HepG2 (cell line): ENCODE measurements at regions not wholly inside any gene's neighbourhood (a gene's known extent, or its start where the extent isn't known, plus 50 kb on each side); places are given as distances from the start of the nearest gene placed in this dataset.

Experiments
- ATAC-seq: fragments of 200-7000 bp; cut with Tn5 transposase; 3 replicates; pipeline ENCODE4 v1.9.1; 2020; ENCODE audit warnings: mild to moderate bottlenecking, moderate library complexity
- BruUV-seq: library from RNA; stranded (reverse); fragments of 400-500 nt; replicated peaks from 2 replicates; lab custom pipeline; 2021; lab: Mats Ljungman, UMichigan
- CTCF ChIA-PET: fragments of 300-600 bp; formaldehyde crosslinking; extraction: SDS; loops from one replicate; lab custom pipeline; 2021; ENCODE audit warnings: low total read pairs, inconsistent platforms, low intra/inter-chr PET ratio; lab: Yijun Ruan, JAX
- POLR2A ChIA-PET: fragments of 350-600 bp; sonication (Branson Sonifier 250); formaldehyde crosslinking; loops from one replicate; lab custom pipeline; 2020; ENCODE audit warnings: antibody characterized with exemption, inconsistent platforms; lab: Yijun Ruan, JAX
- DNase-seq: peaks from one replicate; pipeline ENCODE4 v3.0.0-alpha.2; 2015; ENCODE audit warnings: low spot score
- FAIRE-seq: peaks from 3 replicates; lab custom pipeline; 2011; peaks lifted over from hg19 to GRCh38; lab: Jason Lieb, UNC
- H2AFZ ChIP-seq: one replicate; pipeline ENCODE4 v1.6.1; 2011; ENCODE audit warnings: low read length, inconsistent platforms
- H3K27ac ChIP-seq: fragments of 300-600 bp; 3 replicates; pipeline ENCODE4 v1.8.0; 2011; ENCODE audit warnings: mixed run types, mild to moderate bottlenecking, mixed read lengths, low read length, inconsistent platforms; ENCODE audit not compliant: insufficient read depth; ENCODE audit errors: extremely low read length
- H3K27me3 ChIP-seq, 2 experiments: fragments of 200-600 bp in 1 of 2; 2 replicates in 1 of 2; 3 replicates in 1 of 2; pipeline versions ENCODE4 v1.6.0 to v1.8.0; 2011; ENCODE audit warnings: low read length in 2 of 2, mild to moderate bottlenecking in 2 of 2, moderate library complexity in 2 of 2, inconsistent platforms in 1 of 2; ENCODE audit not compliant: insufficient read depth in 2 of 2, control insufficient read depth in 1 of 2
- H3K36me3 ChIP-seq, 2 experiments: fragments of 200-600 bp in 1 of 2; replicated peaks in 1 of 2; 2 replicates in 1 of 2; 3 replicates in 1 of 2; pipeline versions ENCODE4 v1.5.1 to v1.8.0; 2011; ENCODE audit warnings: low read length in 2 of 2, inconsistent platforms in 1 of 2; ENCODE audit not compliant: insufficient read depth in 2 of 2, control insufficient read depth in 1 of 2
- H3K4me1 ChIP-seq: 2 replicates; pipeline ENCODE4 v1.5.1; 2012; ENCODE audit warnings: low read length, inconsistent platforms; ENCODE audit not compliant: insufficient read depth
- H3K4me2 ChIP-seq: 2 replicates; pipeline ENCODE4 v1.6.0; 2011; ENCODE audit warnings: low read depth, low read length, inconsistent platforms
- H3K4me3 ChIP-seq, 3 experiments: fragments of 200-600 bp in 1 of 3; sonication (generic), shearing (Covaris generic) in 1 of 3; replicated peaks in 1 of 3; 2 replicates each; pipeline ENCODE4 v1.5.1; 2011 to 2016; ENCODE audit warnings: low read length in 3 of 3, inconsistent platforms in 2 of 3, low read depth in 2 of 3, mild to moderate bottlenecking in 2 of 3, control low read depth in 1 of 3, mixed read lengths in 1 of 3; ENCODE audit not compliant: insufficient read depth in 1 of 3
- H3K79me2 ChIP-seq: one replicate; pipeline ENCODE4 v1.6.1; 2011; ENCODE audit warnings: low read length, inconsistent platforms; ENCODE audit not compliant: insufficient read depth
- H3K9ac ChIP-seq: 2 replicates; pipeline ENCODE4 v1.6.0; 2011; ENCODE audit warnings: mild to moderate bottlenecking, low read depth, low read length, inconsistent platforms; ENCODE audit not compliant: insufficient read depth
- H3K9me3 ChIP-seq: 2 replicates; pipeline ENCODE4 v1.5.1; 2012; ENCODE audit warnings: mild to moderate bottlenecking, low read length
- H4K20me1 ChIP-seq: 2 replicates; pipeline ENCODE4 v1.6.0; 2011; ENCODE audit warnings: inconsistent platforms, mild to moderate bottlenecking, low read length, moderate library complexity; ENCODE audit not compliant: insufficient read depth
- ATF2 ChIP-seq: sonication (generic); formaldehyde crosslinking; IDR thresholded peaks from 2 replicates; pipeline ENCODE4 v1.4.0; 2020; ENCODE audit warnings: missing genetic modification reagents
- DR1 ChIP-seq: sonication (generic); formaldehyde crosslinking; IDR thresholded peaks from 2 replicates; pipeline ENCODE4 v1.8.0; 2021; ENCODE audit warnings: mild to moderate bottlenecking, missing genetic modification reagents, inconsistent platforms
- EP300 ChIP-seq, 3 experiments: sonication (generic) in 1 of 3; formaldehyde crosslinking in 1 of 3; IDR thresholded peaks; 2 replicates each; pipeline versions ENCODE4 v1.5.1 to v1.6.1; 2011 to 2020; ENCODE audit warnings: low read depth in 2 of 3, low read length in 2 of 3, borderline replicate concordance in 1 of 3, improper control_type of control experiment in 1 of 3, mild to moderate bottlenecking in 1 of 3, missing genetic modification reagents in 1 of 3, moderate library complexity in 1 of 3
- FOXM1 ChIP-seq: sonication (generic); formaldehyde crosslinking; IDR thresholded peaks from 2 replicates; pipeline ENCODE4 v1.5.0; 2020; ENCODE audit warnings: missing genetic modification reagents
- HNRNPK ChIP-seq: fragments of 200-400 bp; formaldehyde crosslinking; IDR thresholded peaks from 2 replicates; pipeline ENCODE4 v1.6.1; 2018; ENCODE audit warnings: low read length, low read depth, moderate library complexity, mild to moderate bottlenecking; ENCODE audit not compliant: poor library complexity, severe bottlenecking
- KAT8 ChIP-seq: IDR thresholded peaks from 2 replicates; pipeline ENCODE4 v1.6.1; 2016; ENCODE audit warnings: missing genetic modification reagents, missing compliant biosample characterization
- KDM1A ChIP-seq: IDR thresholded peaks from 2 replicates; pipeline ENCODE4 v1.6.1; 2016; ENCODE audit warnings: missing compliant biosample characterization
- MAF1 ChIP-seq: sonication (generic); formaldehyde crosslinking; IDR thresholded peaks from 2 replicates; pipeline ENCODE4 v1.5.0; 2020; ENCODE audit warnings: missing genetic modification reagents, borderline replicate concordance
- NR0B2 ChIP-seq: sonication (generic); formaldehyde crosslinking; IDR thresholded peaks from 2 replicates; pipeline ENCODE4 v1.4.0; 2020; ENCODE audit warnings: mild to moderate bottlenecking, missing genetic modification reagents
- PAWR ChIP-seq: sonication (generic); formaldehyde crosslinking; IDR thresholded peaks from 2 replicates; pipeline ENCODE4 v1.4.0; 2020; ENCODE audit warnings: missing genetic modification reagents, mild to moderate bottlenecking, borderline replicate concordance
- TRIM24 ChIP-seq: sonication (generic); formaldehyde crosslinking; IDR thresholded peaks from 2 replicates; pipeline ENCODE4 v1.8.0; 2022; ENCODE audit warnings: mild to moderate bottlenecking, missing genetic modification reagents
- ZNF207 ChIP-seq: fragments of 450-650 bp; IDR thresholded peaks from 2 replicates; pipeline ENCODE4 v1.6.1; 2016; ENCODE audit warnings: antibody characterized with exemption, borderline replicate concordance
- ZNF274 ChIP-seq: sonication (generic); formaldehyde crosslinking; IDR thresholded peaks from 2 replicates; pipeline ENCODE4 v1.5.1; 2020; ENCODE audit warnings: mild to moderate bottlenecking, missing genetic modification reagents
- ZNF282 ChIP-seq: fragments of 450-650 bp; IDR thresholded peaks from 2 replicates; pipeline ENCODE4 v1.6.1; 2018; ENCODE audit not compliant: partially characterized antibody
- ZNF747 ChIP-seq: sonication (generic); formaldehyde crosslinking; IDR thresholded peaks from 2 replicates; pipeline ENCODE4 v1.8.1; 2023; ENCODE audit warnings: missing genetic modification reagents, mild to moderate bottlenecking, borderline replicate concordance
- ZNF766 ChIP-seq: sonication (generic); formaldehyde crosslinking; IDR thresholded peaks from 2 replicates; pipeline ENCODE4 v1.5.0; 2020; ENCODE audit warnings: missing genetic modification reagents, borderline replicate concordance
- ZNF841 ChIP-seq: sonication (generic); formaldehyde crosslinking; IDR thresholded peaks from 2 replicates; pipeline ENCODE4 v1.8.1; 2023; ENCODE audit warnings: missing genetic modification reagents, borderline replicate concordance
- WGBS: methylation state at CpG from one replicate; pipeline ENCODE4 v1.1.6; 2017; ENCODE audit warnings: low lambda C conversion rate; 5-methylcytosine and 5-hydroxymethylcytosine counted together
- in situ Hi-C: cut with HindIII; loops from 2 replicates; pipeline ENCODE4 v1.10.0; 2017; ENCODE audit warnings: low pct_unique_long_range_greater_than_20kb; ENCODE audit not compliant: extremely low pct_ligation_motif_present
- intact Hi-C: fragments of 100-400 bp; cut with micrococcal nuclease; formaldehyde crosslinking; loops from one replicate; pipeline ENCODE4 v1.10.0; 2022; ENCODE audit not compliant: unreplicated experiment

GRCh38 chr5:117594166-117594565 is 1019.5 kb upstream of the SEMA6A start:
- FAIRE-seq: no peak
- no peak for ATAC-seq
- Histone ChIP-seq H3K27ac (no peak overlapping the region), H3K4me2 (no peak overlapping the region), H3K79me2 (no peaks in the 10 kb centered on the region), H3K36me3 (no peaks in the 10 kb centered on the region), H3K27me3 (no peaks in the 10 kb centered on the region), H3K9me3 (no peaks in the 10 kb centered on the region), H4K20me1 (no peaks in the 10 kb centered on the region), H3K9ac (no peak overlapping the region), H3K4me1 (no peaks in the 10 kb centered on the region), H3K4me3 (no peak overlapping the region), H2AFZ (no peak overlapping the region)
- no peak for DNase-seq
- no peak for TF ChIP-seq ZNF274 (CRISPR knock-in tag)
- no peak for TF ChIP-seq ATF2
- TF ChIP-seq ZNF282: no peak
- TF ChIP-seq ZNF207: no peak
- no peak for TF ChIP-seq HNRNPK
- TF ChIP-seq KDM1A (CRISPR knock-in tag): no peak
- no peak for TF ChIP-seq ZNF766 (CRISPR knock-in tag)
- no peak for TF ChIP-seq EP300 (IDR thresholded peaks at IDR 0.05; ENCODE audit: low read depth in 2 of 2, low read length in 2 of 2)
- TF ChIP-seq EP300 (CRISPR knock-in tag; IDR thresholded peaks at IDR 0.05; ENCODE audit: borderline replicate concordance): no peak
- TF ChIP-seq MAF1 (CRISPR knock-in tag): no peak
- no peak for TF ChIP-seq NR0B2 (CRISPR knock-in tag)
- no peak for TF ChIP-seq KAT8 (CRISPR knock-in tag)
- no peak for TF ChIP-seq FOXM1 (CRISPR knock-in tag)
- no peak for TF ChIP-seq ZNF747 (CRISPR knock-in tag)
- TF ChIP-seq TRIM24 (CRISPR knock-in tag): no peak
- TF ChIP-seq DR1 (CRISPR knock-in tag): no peak
- no peak for TF ChIP-seq PAWR (CRISPR knock-in tag)
- TF ChIP-seq ZNF841 (CRISPR knock-in tag): no peak
- BruUV-seq: no TSS peak
- ChIA-PET POLR2A (no interaction called here), CTCF (no interaction called here)
- WGBS: 15% methylated on average over 4 of the region's 4 CpGs
- intact Hi-C loops: loop anchor here (5.0 kb wide), 1 partner anchor 1018 kb away; no protein-coding TSS in a partner anchor
- in situ Hi-C loops: loop anchor here (25.0 kb wide), 1 partner anchor 1018 kb away; no protein-coding TSS in a partner anchor
